GM12878 (cell line): ENCODE measurements at regions not wholly inside any gene's neighbourhood (a gene's known extent, or its start where the extent isn't known, plus 50 kb on each side); places are given as distances from the start of the nearest gene placed in this dataset.

Experiments
- ATAC-seq: fragments of 200-7000 bp; cut with Tn5 transposase; 3 replicates; pipeline ENCODE4 v1.9.1; 2020; ENCODE audit warnings: mild to moderate bottlenecking, moderate library complexity
- BruUV-seq: library from RNA; stranded (reverse); fragments of 400-500 nt; replicated peaks from 2 replicates; lab custom pipeline; 2021; lab: Mats Ljungman, UMichigan
- CTCF ChIA-PET: fragments of 300-600 bp; sonication (Branson Sonifier 250); formaldehyde crosslinking; extraction: SDS; loops from one replicate; lab custom pipeline; 2021; ENCODE audit warnings: inconsistent platforms; lab: Yijun Ruan, JAX
- POLR2A ChIA-PET: fragments of 350-600 bp; formaldehyde crosslinking; extraction: SDS; loops from one replicate; lab custom pipeline; 2021; ENCODE audit warnings: inconsistent platforms; lab: Charles Lee
- RAD21 ChIA-PET: fragments of 300-600 bp; sonication (Branson Sonifier 250); formaldehyde crosslinking; loops from one replicate; lab custom pipeline; 2023; ENCODE audit warnings: antibody characterized with exemption; ENCODE audit not compliant: unreplicated experiment; lab: Charles Lee
- SMC1A ChIA-PET: fragments of 300-600 bp; sonication (Branson Sonifier 250); formaldehyde crosslinking; loops from one replicate; lab custom pipeline; 2023; ENCODE audit not compliant: unreplicated experiment, uncharacterized antibody; lab: Charles Lee
- DNase-seq: peaks from one replicate; pipeline ENCODE4 v3.0.0-alpha.2; 2011; ENCODE audit warnings: low read depth, low spot score
- FAIRE-seq: peaks from 3 replicates; lab custom pipeline; 2011; peaks lifted over from hg19 to GRCh38; lab: Jason Lieb, UNC
- H2AFZ ChIP-seq: 2 replicates; pipeline ENCODE4 v1.6.0; 2011; ENCODE audit warnings: low read depth, low read length, control low read depth; ENCODE audit not compliant: control insufficient read depth
- H3K27ac ChIP-seq: 2 replicates; pipeline ENCODE4 v1.5.1; 2011; ENCODE audit warnings: control low read depth; ENCODE audit not compliant: control insufficient read depth, insufficient read depth
- H3K27me3 ChIP-seq, 2 experiments: replicated peaks in 1 of 2; 2 replicates each; pipeline versions ENCODE4 v1.6.0 to v1.6.1; 2011; ENCODE audit warnings: low read length in 1 of 2; ENCODE audit not compliant: control insufficient read depth in 2 of 2, insufficient read depth in 2 of 2
- H3K36me3 ChIP-seq, 2 experiments: 2 replicates each; pipeline ENCODE4 v1.5.1; 2011; ENCODE audit warnings: low read length in 1 of 2; ENCODE audit not compliant: control insufficient read depth in 2 of 2, insufficient read depth in 2 of 2
- H3K4me1 ChIP-seq: 2 replicates; pipeline ENCODE4 v1.6.1; 2011; ENCODE audit warnings: mild to moderate bottlenecking, low read length, moderate library complexity, mixed read lengths; ENCODE audit not compliant: control insufficient read depth, insufficient read depth
- H3K4me2 ChIP-seq: 2 replicates; pipeline ENCODE4 v1.6.0; 2011; ENCODE audit warnings: control low read depth; ENCODE audit not compliant: control insufficient read depth, insufficient read depth
- H3K4me3 ChIP-seq: fragments of 200-600 bp; sonication (generic); 2 replicates; pipeline ENCODE4 v1.5.1; 2016
- H3K79me2 ChIP-seq: 2 replicates; pipeline ENCODE4 v1.6.0; 2011; ENCODE audit warnings: low read length; ENCODE audit not compliant: control insufficient read depth, insufficient read depth
- H3K9ac ChIP-seq: 2 replicates; pipeline ENCODE4 v1.8.0; 2011; ENCODE audit warnings: low read length, control low read depth, mixed read lengths; ENCODE audit not compliant: control insufficient read depth, insufficient read depth
- H3K9me3 ChIP-seq: replicated peaks from 3 replicates; pipeline ENCODE4 v1.5.1; 2011; ENCODE audit warnings: mild to moderate bottlenecking, low read length; ENCODE audit not compliant: control insufficient read depth, insufficient read depth
- H4K20me1 ChIP-seq: 2 replicates; pipeline ENCODE4 v1.6.0; 2011; ENCODE audit not compliant: control insufficient read depth, insufficient read depth
- BCL11A ChIP-seq: IDR thresholded peaks from 2 replicates; pipeline ENCODE4 v1.6.1; 2011; ENCODE audit warnings: low read depth, low read length
- BCLAF1 ChIP-seq: fragments of 450-650 bp; IDR thresholded peaks from 2 replicates; pipeline ENCODE4 v1.6.1; 2017; ENCODE audit warnings: antibody characterized with exemption, mild to moderate bottlenecking, moderate library complexity
- CHD1 ChIP-seq: IDR thresholded peaks from 2 replicates; pipeline ENCODE4 v1.6.1; 2012; ENCODE audit warnings: low read depth, low read length, improper control_type of control experiment
- CREB1 ChIP-seq: IDR thresholded peaks from 2 replicates; pipeline ENCODE4 v1.6.1; 2012; ENCODE audit warnings: low read depth, mild to moderate bottlenecking, inconsistent platforms
- FOXK2 ChIP-seq: fragments of 450-650 bp; IDR thresholded peaks from 2 replicates; pipeline ENCODE4 v1.6.1; 2017; ENCODE audit warnings: mild to moderate bottlenecking, moderate library complexity
- IKZF1 ChIP-seq: fragments of 450-650 bp; conservative IDR thresholded peaks from 2 replicates; pipeline ENCODE4 v1.6.1; 2017; ENCODE audit warnings: antibody characterized with exemption, mild to moderate bottlenecking
- RB1 ChIP-seq: fragments of 450-650 bp; formaldehyde crosslinking; IDR thresholded peaks from 2 replicates; pipeline ENCODE4 v1.6.1; 2017; ENCODE audit warnings: mild to moderate bottlenecking, borderline replicate concordance
- SIN3A ChIP-seq: IDR thresholded peaks from 2 replicates; pipeline ENCODE4 v1.6.1; 2012; ENCODE audit warnings: low read depth, low read length, improper control_type of control experiment
- SP1 ChIP-seq: IDR thresholded peaks from one replicate; pipeline ENCODE4 v1.6.1; 2011; ENCODE audit warnings: low read depth, low read length
- SREBF2 ChIP-seq: IDR thresholded peaks from 2 replicates; pipeline ENCODE4 v1.6.1; 2012; ENCODE audit warnings: mild to moderate bottlenecking, low read length
- TAF1 ChIP-seq: IDR thresholded peaks from 2 replicates; pipeline ENCODE4 v1.6.1; 2011; ENCODE audit warnings: mild to moderate bottlenecking, low read depth, low read length, borderline replicate concordance
- ZNF217 ChIP-seq: fragments of 450-650 bp; IDR thresholded peaks from 2 replicates; pipeline ENCODE4 v1.6.1; 2017; ENCODE audit warnings: antibody characterized with exemption, mild to moderate bottlenecking
- in situ Hi-C: fragments of 300-500 bp; cut with MboI; formaldehyde crosslinking; loops from 9 replicates; pipeline ENCODE4 v1.14.3; 2018; ENCODE audit warnings: mixed read lengths
- intact Hi-C: fragments of 100-400 bp; cut with micrococcal nuclease; formaldehyde crosslinking; loops from one replicate; pipeline ENCODE4 v1.14.2; 2022; ENCODE audit not compliant: unreplicated experiment

DNA sequence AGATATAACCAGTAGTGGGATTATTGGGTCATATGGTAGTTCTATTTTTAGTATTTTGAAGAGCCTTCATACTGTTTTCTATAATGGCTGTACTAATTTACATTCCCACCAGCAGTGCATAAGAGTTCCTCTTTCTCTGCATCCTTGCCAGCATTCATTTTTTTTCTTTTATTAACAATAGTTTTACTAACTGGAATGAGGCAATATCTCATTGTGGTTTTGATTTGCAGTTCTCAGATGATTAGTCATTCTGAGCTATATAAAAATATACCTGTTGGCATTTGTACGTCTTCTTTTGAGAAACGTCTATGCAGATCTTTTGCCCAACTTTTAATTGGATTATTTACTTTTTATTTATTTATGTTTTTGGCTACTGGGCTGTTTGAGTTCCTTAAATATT is 1579.3 kb upstream of the CDH6 start (continued):
- TF ChIP-seq SIN3A, result no peak

DNA sequence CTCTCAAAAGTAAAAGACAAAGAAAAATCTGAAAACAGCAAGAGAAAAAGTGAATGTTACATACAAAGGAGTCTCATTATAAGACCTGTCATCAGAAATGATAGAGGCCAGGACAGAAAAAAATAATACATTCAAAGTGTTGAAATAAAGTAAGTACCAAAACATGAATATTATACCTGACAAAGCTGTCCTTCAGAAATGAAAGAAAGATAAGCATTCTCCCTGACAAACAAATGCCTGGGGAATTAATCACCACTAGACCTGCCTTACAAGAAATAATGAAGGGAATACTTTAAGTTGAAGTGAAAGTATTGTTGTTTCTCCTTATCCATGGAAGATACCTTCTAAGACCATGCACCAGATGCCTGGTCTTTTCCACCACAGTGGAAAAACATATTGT is 1605.2 kb upstream of the CDH6 start:
- no peak for DNase-seq
- CTCF ChIA-PET, result no interaction called here
- intact Hi-C loops (no loop called here), in situ Hi-C loops (no loop called here)
- H3K36me3 ChIP-seq, result no peaks in the 10 kb centered on the region
- no peaks in the 10 kb centered on the region for H3K4me1 ChIP-seq
- SMC1A ChIA-PET, result no interaction called here
- FAIRE-seq, result no peak
- no TSS peak for BruUV-seq
- no peaks in the 10 kb centered on the region for H3K79me2 ChIP-seq
- no peak overlapping the region for H3K4me2 ChIP-seq
- POLR2A ChIA-PET, result no interaction called here
- H3K9me3 ChIP-seq, result no peaks in the 10 kb centered on the region
- no peak overlapping the region for H3K4me3 ChIP-seq
- TF ChIP-seq RB1 (no peak), SP1 (no peak), ZNF217 (no peak), CHD1 (no peak), CREB1 (no peak), IKZF1 (no peak), BCL11A (no peak), BCLAF1 (no peak), TAF1 (no peak), FOXK2 (no peak), SREBF2 (no peak)
- H3K27ac ChIP-seq, result no peak overlapping the region
- H2AFZ ChIP-seq, result no peak overlapping the region
- H4K20me1 ChIP-seq, result no peaks in the 10 kb centered on the region
- RAD21 ChIA-PET, result no interaction called here
- no peaks in the 10 kb centered on the region for H3K27me3 ChIP-seq
- H3K9ac ChIP-seq, result no peak overlapping the region
- no peak for ATAC-seq
